A549 (cell line): ENCODE measurements at regions not wholly inside any gene's neighbourhood (a gene's known extent, or its start where the extent isn't known, plus 50 kb on each side); places are given as distances from the start of the nearest gene placed in this dataset.

ENCODE experiments used
- EP300 ChIP-seq, 2 experiments: fragments of >200 bp; sonication (Bioruptor Twin); formaldehyde crosslinking; IDR thresholded peaks; 2 replicates in 1 of 2; 3 replicates in 1 of 2; pipeline ENCODE4 v1.6.1; 2016 to 2017
- ESRRA ChIP-seq: fragments of 150-350 bp; IDR thresholded peaks from 2 replicates; pipeline ENCODE4 v1.6.1; 2014; ENCODE audit warnings: mild to moderate bottlenecking, low read length, borderline replicate concordance
- KDM1A ChIP-seq: fragments of 200-600 bp; sonication (generic); IDR thresholded peaks from 2 replicates; pipeline ENCODE4 v1.6.1; 2016; ENCODE audit warnings: low read depth, mild to moderate bottlenecking
- MAFK ChIP-seq: fragments of 450-650 bp; IDR thresholded peaks from 2 replicates; pipeline ENCODE4 v1.6.1; 2014; ENCODE audit not compliant: partially characterized antibody
- POLR2A ChIP-seq: IDR thresholded peaks from 2 replicates; pipeline ENCODE4 v1.6.1; 2012; ENCODE audit warnings: mild to moderate bottlenecking, low read length
- RAD21 ChIP-seq, 2 experiments: fragments of >200 bp in 1 of 2; sonication (Bioruptor Twin) in 1 of 2; formaldehyde crosslinking in 1 of 2; IDR thresholded peaks in 1 of 2; conservative IDR thresholded peaks in 1 of 2; 2 replicates in 1 of 2; 3 replicates in 1 of 2; pipeline ENCODE4 v1.6.1; 2012 to 2018; ENCODE audit warnings: inconsistent platforms in 1 of 2
- SMC3 ChIP-seq: fragments of >200 bp; sonication (Bioruptor Twin); formaldehyde crosslinking; IDR thresholded peaks from 3 replicates; pipeline ENCODE4 v1.6.1; 2018; ENCODE audit warnings: inconsistent platforms
- ZC3H11A ChIP-seq: fragments of 450-650 bp; IDR thresholded peaks from 2 replicates; pipeline ENCODE4 v1.6.1; 2014; ENCODE audit warnings: antibody characterized with exemption, mild to moderate bottlenecking
- TF ChIP-seq, protein P1 (sequence below): fragments of 150-350 bp; IDR thresholded peaks from 2 replicates; pipeline ENCODE4 v1.6.1; 2014; ENCODE audit warnings: low read depth, mild to moderate bottlenecking, low read length
- TF ChIP-seq, protein P2 (sequence below): fragments of >200 bp; sonication (Bioruptor Twin); formaldehyde crosslinking; IDR thresholded peaks from 3 replicates; pipeline ENCODE4 v1.5.1; 2016
- TF ChIP-seq, protein P3 (sequence below): IDR thresholded peaks from 2 replicates; pipeline ENCODE4 v1.6.1; 2012; ENCODE audit warnings: low read depth, borderline replicate concordance

DNA sequence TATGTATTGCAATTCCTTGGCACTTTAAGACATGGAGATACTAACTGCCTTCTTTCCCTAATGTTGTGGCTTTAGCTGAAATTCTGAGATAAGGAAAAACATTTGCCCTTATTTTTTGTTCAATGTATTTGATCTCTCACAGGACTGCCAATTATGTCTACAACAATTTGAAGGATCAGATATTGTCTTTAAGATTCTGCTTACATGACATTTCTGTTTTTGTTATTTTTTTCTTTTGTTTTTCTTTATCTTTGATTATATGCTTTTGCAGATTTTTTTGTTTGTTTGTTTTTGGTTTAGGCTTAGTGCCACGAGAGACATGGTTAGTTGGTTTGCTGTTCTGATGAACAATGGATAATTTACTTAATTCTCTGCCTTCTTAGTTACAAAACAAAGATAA, 303.3 kb downstream of the TECRL start:
- TF ChIP-seq RAD21 (conservative IDR thresholded peaks at IDR 0.05 in 1 of 2, IDR thresholded peaks at IDR 0.05 in 1 of 2) (no peak), POLR2A (no peak), ZC3H11A (no peak), KDM1A (no peak), ESRRA (no peak), MAFK (peak; percentile 25), SMC3 (no peak), EP300 (IDR thresholded peaks at IDR 0.05) (no peak)
- TF ChIP-seq, protein P1, sequence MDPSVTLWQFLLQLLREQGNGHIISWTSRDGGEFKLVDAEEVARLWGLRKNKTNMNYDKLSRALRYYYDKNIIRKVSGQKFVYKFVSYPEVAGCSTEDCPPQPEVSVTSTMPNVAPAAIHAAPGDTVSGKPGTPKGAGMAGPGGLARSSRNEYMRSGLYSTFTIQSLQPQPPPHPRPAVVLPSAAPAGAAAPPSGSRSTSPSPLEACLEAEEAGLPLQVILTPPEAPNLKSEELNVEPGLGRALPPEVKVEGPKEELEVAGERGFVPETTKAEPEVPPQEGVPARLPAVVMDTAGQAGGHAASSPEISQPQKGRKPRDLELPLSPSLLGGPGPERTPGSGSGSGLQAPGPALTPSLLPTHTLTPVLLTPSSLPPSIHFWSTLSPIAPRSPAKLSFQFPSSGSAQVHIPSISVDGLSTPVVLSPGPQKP = no peak
- TF ChIP-seq, protein P2, sequence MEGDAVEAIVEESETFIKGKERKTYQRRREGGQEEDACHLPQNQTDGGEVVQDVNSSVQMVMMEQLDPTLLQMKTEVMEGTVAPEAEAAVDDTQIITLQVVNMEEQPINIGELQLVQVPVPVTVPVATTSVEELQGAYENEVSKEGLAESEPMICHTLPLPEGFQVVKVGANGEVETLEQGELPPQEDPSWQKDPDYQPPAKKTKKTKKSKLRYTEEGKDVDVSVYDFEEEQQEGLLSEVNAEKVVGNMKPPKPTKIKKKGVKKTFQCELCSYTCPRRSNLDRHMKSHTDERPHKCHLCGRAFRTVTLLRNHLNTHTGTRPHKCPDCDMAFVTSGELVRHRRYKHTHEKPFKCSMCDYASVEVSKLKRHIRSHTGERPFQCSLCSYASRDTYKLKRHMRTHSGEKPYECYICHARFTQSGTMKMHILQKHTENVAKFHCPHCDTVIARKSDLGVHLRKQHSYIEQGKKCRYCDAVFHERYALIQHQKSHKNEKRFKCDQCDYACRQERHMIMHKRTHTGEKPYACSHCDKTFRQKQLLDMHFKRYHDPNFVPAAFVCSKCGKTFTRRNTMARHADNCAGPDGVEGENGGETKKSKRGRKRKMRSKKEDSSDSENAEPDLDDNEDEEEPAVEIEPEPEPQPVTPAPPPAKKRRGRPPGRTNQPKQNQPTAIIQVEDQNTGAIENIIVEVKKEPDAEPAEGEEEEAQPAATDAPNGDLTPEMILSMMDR = no peak
- TF ChIP-seq, protein P3, sequence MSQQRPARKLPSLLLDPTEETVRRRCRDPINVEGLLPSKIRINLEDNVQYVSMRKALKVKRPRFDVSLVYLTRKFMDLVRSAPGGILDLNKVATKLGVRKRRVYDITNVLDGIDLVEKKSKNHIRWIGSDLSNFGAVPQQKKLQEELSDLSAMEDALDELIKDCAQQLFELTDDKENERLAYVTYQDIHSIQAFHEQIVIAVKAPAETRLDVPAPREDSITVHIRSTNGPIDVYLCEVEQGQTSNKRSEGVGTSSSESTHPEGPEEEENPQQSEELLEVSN = no peak
